ENCODE measurements at regions not wholly inside any gene's neighbourhood (a gene's known extent, or its start where the extent isn't known, plus 50 kb on each side); places are given as distances from the start of the nearest gene placed in this dataset.

- peaks cover 2% of the 10 kb centered on the region for H3K9me3 Mint-ChIP-seq
- H3K36me3 Mint-ChIP-seq (ENCODE audit: low read depth), result no peaks in the 10 kb centered on the region
- H3K4me3 Mint-ChIP-seq, result no peak overlapping the region
- H3K27me3 Mint-ChIP-seq (ENCODE audit: low read depth), result no peaks in the 10 kb centered on the region
- no peak for TF ChIP-seq CTCF (IDR thresholded peaks at IDR 0.05; ENCODE audit: unreplicated experiment in 3 of 3)
- no peaks in the 10 kb centered on the region for H3K4me1 Mint-ChIP-seq
- no peak overlapping the region for H3K27ac Mint-ChIP-seq
Observed at GRCh38 chr7:49527182-49527581, 246.3 kb upstream of the VWC2 start.

GRCh38 chr7:49530481-49530880 is 243.0 kb upstream of the VWC2 start:
- Mint-ChIP-seq H3K4me1 (no peaks in the 10 kb centered on the region), H3K9me3 (peaks cover 7% of the 10 kb centered on the region), H3K36me3 (ENCODE audit: low read depth) (no peaks in the 10 kb centered on the region), H3K27me3 (ENCODE audit: low read depth) (no peaks in the 10 kb centered on the region), H3K27ac (no peak overlapping the region), H3K4me3 (no peak overlapping the region)
- no peak for TF ChIP-seq CTCF (IDR thresholded peaks at IDR 0.05; ENCODE audit: unreplicated experiment in 3 of 3)

GRCh38 chr7:49563693-49564378 is 209.6 kb upstream of the VWC2 start:
- Mint-ChIP-seq H3K4me3 (no peak overlapping the region), H3K4me1 (no peaks in the 10 kb centered on the region), H3K27me3 (ENCODE audit: low read depth) (no peaks in the 10 kb centered on the region), H3K36me3 (ENCODE audit: low read depth) (no peaks in the 10 kb centered on the region), H3K27ac (no peak overlapping the region), H3K9me3 (peaks cover 23% of the 10 kb centered on the region)
- no peak for TF ChIP-seq CTCF (IDR thresholded peaks at IDR 0.05; ENCODE audit: unreplicated experiment in 3 of 3)

GRCh38 chr7:49564379-49564714 is 209.1 kb upstream of the VWC2 start:
- Mint-ChIP-seq H3K36me3 (ENCODE audit: low read depth) (no peaks in the 10 kb centered on the region), H3K27me3 (ENCODE audit: low read depth) (no peaks in the 10 kb centered on the region)

GRCh38 chr7:49577576-49577975 is 195.9 kb upstream of the VWC2 start:
- Mint-ChIP-seq H3K36me3 (ENCODE audit: low read depth) (no peaks in the 10 kb centered on the region), H3K9me3 (no peaks in the 10 kb centered on the region), H3K27ac (no peak overlapping the region), H3K27me3 (ENCODE audit: low read depth) (no peaks in the 10 kb centered on the region), H3K4me1 (no peaks in the 10 kb centered on the region), H3K4me3 (no peak overlapping the region)
- TF ChIP-seq CTCF (IDR thresholded peaks at IDR 0.05; ENCODE audit: unreplicated experiment in 3 of 3), result no peak

More at GRCh38 chr7:49564379-49564714, 209.1 kb upstream of the VWC2 start:
- H3K4me3 Mint-ChIP-seq, result no peak overlapping the region
- no peak for TF ChIP-seq CTCF (IDR thresholded peaks at IDR 0.05; ENCODE audit: unreplicated experiment in 3 of 3)
- peaks cover 19% of the 10 kb centered on the region for H3K9me3 Mint-ChIP-seq
- H3K4me1 Mint-ChIP-seq, result no peaks in the 10 kb centered on the region
- no peak overlapping the region for H3K27ac Mint-ChIP-seq

GRCh38 chr7:49579408-49579807 is 194.0 kb upstream of the VWC2 start:
- no peak overlapping the region for H3K4me3 Mint-ChIP-seq
- no peak overlapping the region for H3K27ac Mint-ChIP-seq
- no peak for TF ChIP-seq CTCF (IDR thresholded peaks at IDR 0.05; ENCODE audit: unreplicated experiment in 3 of 3)
- H3K36me3 Mint-ChIP-seq (ENCODE audit: low read depth), result no peaks in the 10 kb centered on the region
- H3K9me3 Mint-ChIP-seq, result no peaks in the 10 kb centered on the region
- no peaks in the 10 kb centered on the region for H3K27me3 Mint-ChIP-seq (ENCODE audit: low read depth)
- H3K4me1 Mint-ChIP-seq, result no peaks in the 10 kb centered on the region

Measured in nephron (organoid).